PC-3 (cell line): ENCODE measurements at regions not wholly inside any gene's neighbourhood (a gene's known extent, or its start where the extent isn't known, plus 50 kb on each side); places are given as distances from the start of the nearest gene placed in this dataset.

Source experiments
- ATAC-seq: fragments of 200-7000 bp; cut with Tn5 transposase; 2 replicates; pipeline ENCODE4 v1.9.1; 2020; ENCODE audit warnings: mild to moderate bottlenecking, moderate library complexity
- BruUV-seq: library from RNA; stranded (reverse); fragments of 400-500 nt; replicated peaks from 2 replicates; lab custom pipeline; 2021; lab: Mats Ljungman, UMichigan
- CTCF ChIA-PET: fragments of 300-600 bp; sonication (Branson Sonifier 250); formaldehyde crosslinking; loops from one replicate; lab custom pipeline; 2022; ENCODE audit warnings: antibody characterized with exemption; lab: Charles Lee
- POLR2A ChIA-PET: fragments of 300-600 bp; sonication (Branson Sonifier 250); formaldehyde crosslinking; loops from one replicate; lab custom pipeline; 2022; ENCODE audit warnings: antibody characterized with exemption; ENCODE audit not compliant: unreplicated experiment; lab: Charles Lee
- DNase-seq: peaks from one replicate; pipeline ENCODE4 v3.0.0-alpha.2; 2015
- H2AFZ ChIP-seq: fragments of 300-600 bp; sonication (generic); 2 replicates; pipeline ENCODE4 v1.6.0; 2016; ENCODE audit warnings: antibody characterized with exemption, low read length
- H3F3A ChIP-seq: fragments of 300-600 bp; sonication (generic); one replicate; pipeline ENCODE4 v1.6.0; 2017; ENCODE audit warnings: antibody characterized with exemption, low read length, control low read depth, mild to moderate bottlenecking; ENCODE audit not compliant: unreplicated experiment
- H3K27ac ChIP-seq: fragments of 300-600 bp; sonication (generic); 2 replicates; pipeline ENCODE4 v1.5.1; 2016; ENCODE audit warnings: mild to moderate bottlenecking, low read length
- H3K27me3 ChIP-seq: fragments of 300-600 bp; sonication (generic); 2 replicates; pipeline ENCODE4 v1.6.1; 2016; ENCODE audit warnings: low read length, mixed read lengths
- H3K36me3 ChIP-seq: fragments of 300-600 bp; sonication (generic); 2 replicates; pipeline ENCODE4 v1.6.1; 2016; ENCODE audit warnings: low read depth, mixed run types, low read length, mixed read lengths
- H3K4me1 ChIP-seq: fragments of 300-600 bp; sonication (generic); 2 replicates; pipeline ENCODE4 v1.5.1; 2016; ENCODE audit warnings: low read length; ENCODE audit not compliant: insufficient read depth
- H3K4me2 ChIP-seq: fragments of 300-600 bp; sonication (generic); 2 replicates; pipeline ENCODE4 v1.6.0; 2016; ENCODE audit warnings: low read length
- H3K4me3 ChIP-seq: fragments of 300-600 bp; sonication (generic); 2 replicates; pipeline ENCODE4 v1.5.1; 2016; ENCODE audit warnings: mild to moderate bottlenecking, low read length, mixed read lengths
- H3K79me2 ChIP-seq: fragments of 300-600 bp; sonication (generic); 2 replicates; pipeline ENCODE4 v1.6.1; 2017; ENCODE audit warnings: low read length, mixed read lengths
- H3K9ac ChIP-seq: fragments of 300-600 bp; sonication (generic); 2 replicates; pipeline ENCODE4 v1.6.0; 2016; ENCODE audit warnings: mild to moderate bottlenecking, low read length
- H3K9me2 ChIP-seq: fragments of 300-600 bp; sonication (generic); replicated peaks from 2 replicates; pipeline ENCODE4 v1.6.1; 2016; ENCODE audit warnings: mixed run types, low read length, mixed read lengths
- H3K9me3 ChIP-seq: fragments of 300-600 bp; sonication (generic); 2 replicates; pipeline ENCODE4 v1.6.1; 2016; ENCODE audit warnings: low read length, mixed read lengths
- H4K20me1 ChIP-seq: fragments of 300-600 bp; sonication (generic); 2 replicates; pipeline ENCODE4 v1.6.1; 2016; ENCODE audit warnings: low read length, mixed read lengths
- CTCF ChIP-seq: fragments of 300-600 bp; sonication (generic); conservative IDR thresholded peaks from 2 replicates; pipeline ENCODE4 v1.5.1; 2017; ENCODE audit warnings: antibody characterized with exemption, low read depth, mild to moderate bottlenecking, low read length
- EZH2 ChIP-seq: fragments of 300-600 bp; sonication (generic); IDR thresholded peaks from one replicate; pipeline ENCODE4 v1.6.1; 2017; ENCODE audit warnings: antibody characterized with exemption, mild to moderate bottlenecking, low read length; ENCODE audit not compliant: unreplicated experiment
- EZH2phosphoT487 ChIP-seq: fragments of 300-600 bp; sonication (generic); IDR thresholded peaks from 2 replicates; pipeline ENCODE4 v1.6.1; 2018; ENCODE audit warnings: mild to moderate bottlenecking, antibody characterized with exemption, low read length, borderline replicate concordance
- intact Hi-C: fragments of 100-400 bp; cut with micrococcal nuclease; formaldehyde crosslinking; loops from 2 replicates; pipeline ENCODE4 v1.9.0; 2023

- DNase-seq, result no peak
- Histone ChIP-seq H4K20me1 (no peaks in the 10 kb centered on the region), H3K27me3 (no peaks in the 10 kb centered on the region), H3K9me3 (peaks cover 6% of the 10 kb centered on the region; the same call in 1 of the 2 replicates), H3K4me3 (no peak overlapping the region), H2AFZ (no peak overlapping the region), H3F3A (no peaks in the 10 kb centered on the region), H3K9me2 (no peaks in the 10 kb centered on the region), H3K79me2 (no peaks in the 10 kb centered on the region), H3K4me1 (no peaks in the 10 kb centered on the region), H3K4me2 (no peak overlapping the region), H3K27ac (no peak overlapping the region), H3K36me3 (no peaks in the 10 kb centered on the region), H3K9ac (no peak overlapping the region)
- TF ChIP-seq EZH2phosphoT487, result no peak
- no peak for TF ChIP-seq CTCF
- TF ChIP-seq EZH2, result no peak
- ChIA-PET POLR2A (no interaction called here), CTCF (no interaction called here)
- no peak for ATAC-seq
- no TSS peak for BruUV-seq
- intact Hi-C loops, result no loop called here
Observed at GRCh38 chr5:4659851-4660250, 480.3 kb upstream of the ADAMTS16 start.

GRCh38 chr5:4661326-4661725 is 478.8 kb upstream of the ADAMTS16 start:
- H3K36me3 ChIP-seq, result no peaks in the 10 kb centered on the region
- no peaks in the 10 kb centered on the region for H3K9me2 ChIP-seq
- no peak overlapping the region for H3K4me2 ChIP-seq
- no peak for ATAC-seq
- BruUV-seq, result no TSS peak
- H3K9me3 ChIP-seq, result peaks cover 6% of the 10 kb centered on the region; the same call in 1 of the 2 replicates
- TF ChIP-seq EZH2phosphoT487, result no peak
- no peak for TF ChIP-seq CTCF
- no peak for TF ChIP-seq EZH2
- no peak overlapping the region for H3K27ac ChIP-seq
- H3K27me3 ChIP-seq, result no peaks in the 10 kb centered on the region
- H3K79me2 ChIP-seq, result no peaks in the 10 kb centered on the region
- no peaks in the 10 kb centered on the region for H3K4me1 ChIP-seq
- POLR2A ChIA-PET, result no interaction called here
- no peak overlapping the region for H2AFZ ChIP-seq
- no peaks in the 10 kb centered on the region for H4K20me1 ChIP-seq
- CTCF ChIA-PET, result no interaction called here
- DNase-seq, result no peak
- no peaks in the 10 kb centered on the region for H3F3A ChIP-seq
- intact Hi-C loops, result no loop called here
- H3K4me3 ChIP-seq, result no peak overlapping the region
- H3K9ac ChIP-seq, result no peak overlapping the region

GRCh38 chr5:4661836-4662235 is 478.3 kb upstream of the ADAMTS16 start:
- POLR2A ChIA-PET, result no interaction called here

More at GRCh38 chr5:4661836-4662235, 478.3 kb upstream of the ADAMTS16 start:
- Histone ChIP-seq H3K4me1 (no peaks in the 10 kb centered on the region), H3K27me3 (no peaks in the 10 kb centered on the region), H3K79me2 (no peaks in the 10 kb centered on the region), H3K4me2 (no peak overlapping the region), H3K27ac (no peak overlapping the region), H3K9me2 (no peaks in the 10 kb centered on the region), H3K36me3 (no peaks in the 10 kb centered on the region), H4K20me1 (no peaks in the 10 kb centered on the region), H3F3A (no peaks in the 10 kb centered on the region), H3K9ac (no peak overlapping the region), H3K9me3 (peaks cover 6% of the 10 kb centered on the region; the same call in 1 of the 2 replicates), H2AFZ (no peak overlapping the region), H3K4me3 (no peak overlapping the region)
- intact Hi-C loops, result no loop called here
- DNase-seq, result no peak
- TF ChIP-seq CTCF (no peak), EZH2 (no peak), EZH2phosphoT487 (no peak)
- BruUV-seq, result no TSS peak
- no peak for ATAC-seq
- CTCF ChIA-PET, result no interaction called here
